GM20431 (cell line): ENCODE measurements at regions not wholly inside any gene's neighbourhood (a gene's known extent, or its start where the extent isn't known, plus 50 kb on each side); places are given as distances from the start of the nearest gene placed in this dataset.
"Not testable (repeated sequence)": the region's sequence is repeated elsewhere in the genome, so short reads cannot be mapped to it uniquely, and the experiment has no call there.

Source experiments
- in situ Hi-C: fragments of 300-500 bp; cut with MseI, MboI; formaldehyde crosslinking; loops from one replicate; pipeline ENCODE4 v1.15.0; 2020; ENCODE audit warnings: low sequenced_read_pairs; ENCODE audit not compliant: unreplicated experiment

DNA sequence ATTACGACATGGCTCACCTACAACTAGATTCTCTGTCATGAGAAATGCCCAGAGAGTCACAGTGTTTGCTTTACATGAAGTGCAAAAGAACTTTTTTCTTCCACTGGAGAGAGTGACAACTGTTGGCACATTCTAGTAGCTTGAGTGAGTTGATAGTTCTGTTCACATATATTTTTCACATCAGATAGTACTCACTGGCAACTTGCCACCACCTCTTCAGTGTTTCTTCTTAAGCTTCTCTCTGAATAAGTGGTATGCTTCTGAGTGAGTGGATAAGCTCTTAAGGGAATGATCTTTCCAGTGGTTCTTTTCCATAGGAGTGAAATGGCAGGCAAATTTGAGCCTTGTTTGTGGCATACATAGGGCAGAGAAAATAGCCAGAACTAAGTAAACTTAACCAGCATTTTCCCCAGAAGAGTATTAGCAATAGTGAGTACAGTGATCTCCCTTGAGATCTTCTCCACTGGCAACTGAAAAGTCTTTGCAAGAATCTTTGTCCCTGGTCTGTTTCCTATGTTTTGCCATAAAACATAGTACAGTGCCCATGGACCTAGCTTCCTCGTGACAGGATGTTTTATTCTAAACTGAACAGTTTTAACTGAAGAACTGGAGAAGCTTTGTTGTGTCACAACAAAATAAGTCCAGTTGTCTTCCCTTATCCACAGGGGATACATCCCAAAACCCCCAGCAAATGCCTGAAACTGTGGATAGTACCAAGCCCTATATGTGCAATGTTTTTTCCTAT lies 125.4 kb upstream of the CDK13 start:
- in situ Hi-C loops: no loop called here

DNA sequence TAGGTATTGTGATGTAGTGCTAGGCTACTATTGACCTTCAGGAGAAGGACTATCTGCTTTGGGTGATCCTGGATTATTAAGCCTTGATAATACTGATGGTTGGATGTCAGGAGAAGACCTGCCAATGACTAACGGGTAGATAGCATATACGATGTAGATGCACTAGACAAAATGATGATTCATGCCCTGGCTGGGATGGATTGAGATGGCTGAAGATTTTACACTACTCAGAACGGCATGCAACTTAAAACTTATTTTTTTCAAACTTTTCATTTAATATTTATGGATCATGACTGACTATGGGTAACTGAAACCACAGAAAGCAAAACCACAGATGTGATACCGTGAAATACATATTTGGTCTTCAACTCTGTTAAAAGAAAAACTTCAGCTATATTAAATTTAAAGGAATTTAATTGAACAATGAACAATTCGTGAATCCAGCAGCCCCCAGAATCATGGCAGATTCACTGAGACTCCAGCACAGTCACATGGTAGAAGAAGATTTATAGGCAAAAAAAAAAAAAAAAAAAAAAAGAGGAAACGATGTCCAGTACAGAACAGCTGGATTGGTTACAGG lies 124.6 kb upstream of the CDK13 start:
- in situ Hi-C loops: no loop called here

DNA sequence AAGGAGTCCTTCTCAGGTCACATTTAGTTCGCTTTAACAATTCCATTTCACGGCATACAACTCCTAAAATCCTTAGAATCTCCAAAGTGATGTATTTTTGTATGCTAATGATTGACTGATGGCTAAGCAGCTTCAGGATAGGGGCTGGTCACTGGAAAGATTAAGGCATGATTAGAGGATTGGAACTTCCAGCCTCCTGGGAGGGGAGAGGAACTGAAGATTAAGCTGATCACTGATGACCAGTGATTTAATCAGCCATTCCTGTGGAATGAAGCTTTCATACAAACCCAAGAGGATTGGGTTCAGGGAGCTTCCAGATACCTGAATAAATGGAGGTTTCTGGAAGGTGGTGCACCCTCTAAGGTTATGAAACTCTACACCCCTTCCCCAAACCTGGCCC lies 123.9 kb upstream of the CDK13 start:
- in situ Hi-C loops: no loop called here

DNA sequence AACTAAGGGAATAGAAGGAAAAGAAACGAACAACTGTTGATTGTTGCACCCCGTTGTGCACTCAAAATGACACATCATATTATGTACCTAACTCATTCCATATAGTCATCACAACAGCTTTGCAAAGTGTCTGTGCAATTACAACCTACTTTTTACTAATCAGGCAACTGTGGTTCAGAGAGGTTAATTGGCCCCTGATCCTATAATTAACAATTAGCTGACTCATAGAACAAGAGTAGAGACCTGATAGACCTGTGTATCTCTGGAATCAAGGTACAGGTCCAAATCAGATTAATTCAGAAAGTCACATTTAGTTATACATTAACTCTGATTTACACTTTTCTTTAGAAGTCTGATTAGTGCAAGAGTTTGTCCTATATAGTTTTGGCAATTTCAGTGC lies 122.5 kb upstream of the CDK13 start:
- in situ Hi-C loops: no loop called here

DNA sequence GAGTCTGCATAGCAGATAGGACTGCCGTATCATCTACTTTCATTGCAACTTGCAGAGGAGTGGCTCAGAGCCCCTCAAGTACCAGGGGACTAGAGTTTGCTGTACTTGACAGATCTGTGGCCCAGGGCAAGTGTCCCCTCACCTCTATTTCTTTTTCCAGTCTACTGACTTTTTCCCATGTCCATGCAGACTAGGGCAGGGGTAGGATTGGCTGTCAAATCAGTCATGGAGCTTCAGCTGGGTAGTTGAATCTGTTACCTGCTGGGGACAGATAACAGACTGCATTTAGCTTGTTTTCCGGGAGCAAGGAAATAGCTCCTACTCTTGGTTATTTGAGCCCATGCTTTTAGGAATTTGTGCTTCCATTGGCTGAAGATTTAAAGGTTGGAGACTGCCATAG lies 121.0 kb upstream of the CDK13 start:
- in situ Hi-C loops: no loop called here

DNA sequence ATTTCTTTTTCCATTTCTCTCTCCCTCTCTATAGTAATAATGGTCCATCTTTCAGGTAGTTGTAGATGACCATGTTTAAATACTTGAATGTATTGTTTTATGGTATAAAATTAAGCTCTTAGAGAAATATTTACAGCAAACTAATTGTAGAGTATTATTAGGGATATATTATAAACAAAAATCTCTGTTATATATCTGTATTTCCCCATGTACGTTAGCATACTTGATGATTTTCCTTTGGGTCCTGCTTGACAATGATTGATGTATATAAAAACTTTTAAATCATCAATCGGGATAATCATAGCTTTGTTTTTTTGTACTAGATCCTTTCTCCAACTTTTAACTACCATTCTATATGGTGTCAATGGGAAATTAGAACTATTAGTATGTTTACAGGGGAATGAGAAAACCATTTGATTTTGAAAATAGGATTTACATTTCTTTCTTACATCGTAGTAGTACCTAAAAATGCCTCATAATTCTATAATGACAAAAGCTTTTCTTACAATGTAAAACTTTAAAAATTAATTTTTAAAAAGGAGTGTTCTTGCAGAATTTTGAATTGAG lies 117.5 kb upstream of the CDK13 start:
- in situ Hi-C loops: no loop called here

DNA sequence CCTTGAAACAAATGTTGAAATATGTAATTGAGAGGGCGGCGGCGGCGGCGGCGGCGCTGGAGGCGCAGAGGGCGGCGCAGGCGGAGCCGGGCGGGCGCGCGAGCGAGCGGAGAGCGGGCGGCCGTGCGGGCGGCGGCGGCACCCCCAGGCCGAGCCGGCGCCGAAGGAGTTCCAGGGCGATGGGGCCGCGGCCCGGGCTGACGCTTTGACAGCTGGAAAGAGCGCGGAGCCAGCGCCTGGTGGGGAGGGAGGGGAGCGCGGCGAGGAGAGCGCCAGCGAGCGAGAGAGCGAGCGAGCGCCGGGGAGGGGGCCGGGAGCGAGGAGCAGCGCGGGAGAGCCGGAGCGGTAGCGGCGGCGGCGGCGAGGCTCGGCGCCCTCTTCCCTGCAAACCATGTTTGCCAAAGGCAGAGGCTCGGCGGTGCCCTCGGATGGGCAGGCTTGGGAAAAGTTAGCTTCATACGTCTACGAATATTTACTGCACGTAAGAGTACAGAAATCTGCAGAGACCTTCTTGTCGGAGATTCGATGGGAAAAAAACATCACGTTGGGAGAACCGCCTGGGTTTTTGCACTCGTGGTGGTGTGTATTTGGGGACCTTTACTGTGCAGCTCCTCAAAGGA lies 116.8 kb upstream of the CDK13 start:
- in situ Hi-C loops: not testable (repeated sequence)

DNA sequence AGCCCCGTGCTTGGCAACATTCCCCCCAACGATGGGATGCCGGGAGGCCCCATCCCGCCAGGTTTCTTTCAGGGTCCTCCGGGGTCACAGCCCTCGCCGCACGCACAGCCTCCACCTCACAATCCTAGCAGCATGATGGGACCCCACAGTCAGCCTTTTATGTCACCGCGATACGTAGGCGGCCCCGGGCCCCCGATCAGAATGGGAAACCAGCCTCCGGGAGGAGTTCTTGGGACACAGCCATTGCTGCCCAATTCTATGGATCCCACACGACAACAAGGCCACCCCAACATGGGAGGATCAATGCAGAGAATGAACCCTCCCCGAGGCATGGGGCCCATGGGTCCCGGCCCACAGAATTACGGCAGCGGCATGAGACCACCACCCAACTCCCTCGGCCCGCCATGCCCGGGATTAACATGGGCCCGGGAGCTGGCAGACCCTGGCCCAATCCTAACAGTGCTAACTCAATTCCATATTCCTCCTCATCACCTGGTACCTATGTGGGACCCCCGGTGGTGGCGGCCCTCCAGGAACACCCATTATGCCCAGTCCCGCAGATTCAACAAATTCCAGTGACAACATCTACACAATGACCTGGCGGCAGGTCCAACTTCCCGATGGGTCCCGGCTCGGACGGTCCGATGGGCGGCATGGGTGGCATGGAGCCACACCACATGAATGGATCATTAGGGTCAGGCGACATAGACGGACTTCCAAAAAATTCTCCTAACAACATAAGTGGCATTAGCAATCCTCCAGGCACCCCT lies 116.0 kb upstream of the CDK13 start:
- in situ Hi-C loops: not testable (repeated sequence)

DNA sequence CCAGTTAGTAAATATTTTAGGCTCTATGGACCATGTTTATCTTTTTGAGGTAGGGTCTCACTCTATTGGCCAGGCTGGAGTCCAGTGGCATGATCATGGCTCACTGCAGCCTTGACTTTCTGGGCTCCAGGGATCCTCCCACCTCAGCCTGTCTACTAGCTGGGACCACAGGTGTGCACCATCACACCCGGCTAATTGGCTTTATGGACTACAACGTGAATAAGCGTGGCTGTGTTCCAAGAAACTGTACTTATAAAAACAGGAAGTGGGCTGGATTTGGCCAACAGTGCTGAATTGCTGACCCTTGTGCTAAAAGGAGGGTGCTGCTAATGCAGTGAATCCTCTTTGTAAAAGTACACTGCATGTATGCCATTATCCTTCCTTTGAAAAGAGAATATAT lies 111.7 kb upstream of the CDK13 start:
- in situ Hi-C loops: no loop called here

DNA sequence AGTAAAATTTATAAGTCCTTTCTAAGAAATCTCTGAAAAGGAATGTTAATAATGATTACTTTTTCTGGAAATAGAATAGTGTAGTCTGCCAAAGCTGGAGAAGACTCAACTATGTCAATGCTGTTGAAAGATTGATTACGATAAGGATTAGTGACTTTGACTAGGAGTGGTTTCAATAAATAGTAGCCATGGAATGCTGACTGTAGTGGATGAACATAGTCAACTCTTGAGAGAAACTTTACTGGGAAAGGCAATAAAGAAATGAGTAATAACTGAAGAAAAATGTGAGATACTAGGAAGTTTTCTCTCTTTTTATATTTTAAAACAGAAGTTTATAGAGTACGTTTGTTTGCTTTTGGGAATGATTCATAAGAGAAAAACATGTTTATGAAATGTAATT lies 105.0 kb upstream of the CDK13 start:
- in situ Hi-C loops: no loop called here

DNA sequence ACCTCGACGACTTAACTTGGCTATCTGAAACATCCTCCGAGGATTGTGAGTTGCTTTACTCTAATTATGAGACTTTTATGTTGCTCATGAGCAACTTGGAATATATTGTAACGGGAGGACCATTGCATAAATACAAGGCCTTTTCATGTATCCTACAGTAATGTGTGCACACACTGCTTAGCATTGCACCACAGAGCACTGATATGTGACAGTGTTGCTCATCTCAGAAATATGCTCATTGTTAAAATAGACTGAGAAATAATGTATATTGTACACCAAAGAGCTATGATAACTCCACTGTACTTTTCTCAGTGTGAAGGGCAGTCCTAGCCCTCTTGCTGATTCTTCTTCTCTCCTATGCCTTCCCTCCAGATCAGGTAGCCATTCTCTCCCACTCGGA lies 102.8 kb upstream of the CDK13 start:
- in situ Hi-C loops: no loop called here

DNA sequence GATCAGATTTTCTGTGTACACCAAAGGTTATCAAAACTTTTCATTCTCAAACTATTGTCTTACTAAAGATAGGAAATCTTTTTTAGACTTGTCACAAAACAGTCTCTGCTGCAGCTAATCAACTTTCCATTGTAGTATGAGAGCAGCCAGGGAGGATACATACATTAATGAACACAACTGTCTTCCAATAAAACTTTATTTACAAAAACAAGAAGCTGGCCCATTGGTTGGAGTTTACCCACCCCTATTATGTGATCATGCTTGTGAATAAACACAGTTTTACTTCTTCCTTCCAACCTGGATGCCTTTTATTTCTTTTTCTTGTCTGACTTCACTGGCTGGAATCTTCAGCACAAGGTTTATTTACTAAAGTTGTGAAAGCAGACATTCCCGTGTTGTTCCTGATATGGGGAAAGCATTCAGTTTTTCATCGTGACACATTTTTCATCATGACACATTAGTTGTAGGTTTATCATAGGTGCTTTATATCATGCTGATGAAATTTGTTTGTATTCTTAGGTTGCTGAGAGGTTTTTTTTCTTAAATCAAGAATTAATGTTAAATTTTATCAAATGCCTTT lies 98.5 kb upstream of the CDK13 start:
- in situ Hi-C loops: no loop called here

DNA sequence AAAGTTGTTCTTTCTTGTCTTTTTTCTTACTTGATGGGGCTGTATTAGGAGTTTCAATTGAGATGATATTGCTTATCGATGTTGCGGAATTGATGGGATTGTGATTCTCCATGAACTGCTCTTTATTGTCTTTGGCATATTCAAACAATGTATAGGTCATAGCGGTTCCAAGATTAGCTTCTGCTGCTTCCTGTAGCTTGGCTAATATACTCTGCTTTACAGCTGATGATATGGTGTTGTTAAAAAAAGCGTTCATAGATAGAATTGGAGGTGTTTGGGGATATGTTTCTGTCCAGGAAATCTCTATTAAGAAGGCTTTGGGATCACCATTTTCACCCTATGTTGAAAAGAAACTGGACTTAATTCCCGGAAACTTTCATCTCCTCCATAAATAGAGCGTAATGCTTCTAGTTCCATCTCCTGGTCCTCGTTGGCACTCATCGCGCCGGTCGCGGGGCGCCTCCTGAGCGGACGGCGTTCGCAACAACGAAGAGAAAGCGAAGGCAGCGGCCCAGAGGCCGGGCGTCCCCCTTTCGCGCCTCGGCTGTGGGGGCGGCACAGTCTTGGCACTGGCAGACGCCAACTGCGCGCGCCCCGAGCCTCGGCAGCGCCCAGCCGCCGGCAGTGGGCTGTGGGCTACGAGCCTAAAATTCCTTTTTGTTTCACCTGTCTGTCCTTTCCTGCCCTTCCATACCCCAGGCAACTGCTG lies 95.3 kb upstream of the CDK13 start:
- in situ Hi-C loops: not testable (repeated sequence)

DNA sequence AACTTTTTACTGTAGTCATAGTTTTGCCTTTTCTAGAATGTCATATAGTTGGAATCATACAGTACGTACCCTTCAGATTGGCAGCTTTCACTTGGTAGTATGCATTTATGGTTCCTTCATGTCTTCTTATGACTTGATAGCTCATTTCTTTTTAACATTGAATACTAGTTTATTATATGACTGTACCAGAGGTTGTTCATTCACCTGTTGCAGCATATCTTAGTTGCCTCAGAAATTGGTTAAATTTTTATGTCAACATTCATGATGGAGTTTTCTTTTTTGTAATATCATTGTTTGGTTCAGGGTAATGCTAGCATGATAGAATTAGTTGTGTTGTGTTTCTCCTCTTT lies 94.8 kb upstream of the CDK13 start:
- in situ Hi-C loops: no loop called here

DNA sequence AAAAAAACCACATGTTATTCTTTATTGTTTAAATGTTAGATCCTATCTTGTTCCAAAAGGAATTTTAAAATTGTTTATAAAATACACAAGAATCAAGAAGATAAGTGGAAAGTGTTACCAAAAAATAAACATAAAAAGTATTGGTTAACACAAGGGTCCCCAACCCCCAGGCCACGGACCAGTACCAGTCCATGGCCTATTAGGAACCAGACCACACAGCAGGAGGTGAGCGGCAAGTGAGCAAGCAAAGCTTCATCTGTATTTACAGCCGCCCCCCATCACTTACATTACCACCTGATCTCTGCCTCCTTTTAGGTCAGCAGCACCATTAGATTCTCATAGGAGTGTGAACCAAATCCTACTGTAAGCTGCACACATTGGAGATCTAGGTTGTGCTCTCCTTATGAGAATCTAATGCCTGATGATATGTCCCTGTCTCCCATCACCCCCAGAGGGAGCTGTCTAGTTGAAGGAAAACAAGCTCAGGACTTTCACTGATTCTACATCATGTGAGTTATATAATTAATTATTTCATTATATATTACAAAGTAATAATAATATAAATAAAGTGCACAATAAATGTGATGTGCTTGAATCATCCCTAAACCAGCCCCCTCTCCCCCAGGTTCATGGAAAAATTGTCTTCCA lies 86.3 kb upstream of the CDK13 start:
- in situ Hi-C loops: not testable (repeated sequence)

DNA sequence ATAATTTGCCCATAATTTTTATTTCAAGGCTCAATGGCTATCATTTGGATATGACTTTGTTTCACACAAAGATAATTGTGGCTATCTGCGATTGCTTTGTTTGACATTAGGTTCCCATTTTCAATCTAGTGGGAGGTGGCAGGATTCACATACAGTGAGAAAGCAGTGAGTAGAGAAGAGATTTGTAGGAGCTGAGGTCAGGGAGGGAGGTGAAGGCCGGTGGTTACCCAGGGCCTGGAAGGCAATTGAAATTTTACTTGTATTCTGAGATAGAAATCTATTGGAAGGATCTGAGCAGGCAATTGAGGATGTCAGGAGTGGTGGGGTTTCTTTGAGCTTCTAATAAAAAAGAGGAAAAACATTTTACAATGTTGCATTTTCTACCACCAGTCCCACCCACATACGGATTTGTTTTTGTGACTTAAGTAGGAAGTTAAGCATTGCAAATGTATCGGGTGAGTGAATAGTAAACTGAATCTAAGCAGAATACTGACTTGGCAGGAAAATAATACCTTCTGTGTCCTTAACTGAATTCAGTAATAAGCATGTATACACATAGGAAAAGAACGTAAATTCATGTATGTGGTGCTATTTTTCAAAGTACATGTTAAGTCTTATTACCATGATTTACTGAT lies 80.1 kb upstream of the CDK13 start:
- in situ Hi-C loops: not testable (repeated sequence)

DNA sequence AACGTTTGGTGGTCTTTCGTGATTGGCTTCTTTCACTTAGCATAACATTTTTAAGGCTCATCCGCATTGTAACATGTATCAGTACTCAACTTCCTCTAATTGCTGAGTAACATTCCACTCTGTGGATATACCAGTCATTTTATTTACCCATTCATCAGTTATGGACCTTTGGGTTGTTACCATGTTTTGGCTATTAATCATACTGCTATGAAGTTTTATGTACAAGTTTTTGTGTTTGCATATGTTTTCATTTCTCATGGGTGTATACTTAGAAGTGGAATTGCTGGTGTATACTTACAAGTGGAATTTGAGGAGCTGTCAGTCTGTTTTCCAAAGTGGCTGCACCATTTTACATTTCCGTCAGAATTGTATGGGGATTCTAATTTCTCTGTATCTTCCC lies 78.4 kb upstream of the CDK13 start:
- in situ Hi-C loops: not testable (repeated sequence)

DNA sequence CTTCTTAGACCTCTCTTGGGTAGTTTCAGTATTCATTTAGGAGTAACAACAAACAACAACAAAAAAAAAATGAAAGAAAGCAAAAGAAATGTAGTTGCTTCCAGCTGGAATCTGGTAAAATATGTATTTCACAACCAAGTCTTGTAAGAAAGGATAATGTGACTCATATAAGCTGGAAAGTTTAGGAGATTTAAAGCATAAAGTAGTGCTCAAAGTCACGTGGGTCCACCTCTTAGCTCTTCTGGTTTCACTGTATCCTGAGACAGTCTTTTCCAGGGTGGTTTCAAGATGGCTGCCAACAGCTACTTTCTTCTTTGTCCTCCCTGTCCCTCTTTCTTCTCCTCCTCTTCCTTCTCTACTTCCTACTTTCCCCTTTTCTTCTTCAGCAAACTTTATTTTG lies 69.5 kb upstream of the CDK13 start:
- in situ Hi-C loops: loop anchor here (25.0 kb wide), 1 partner anchor 182 kb away; no protein-coding TSS in a partner anchor
